GM10248 (cell line): ENCODE measurements at regions not wholly inside any gene's neighbourhood (a gene's known extent, or its start where the extent isn't known, plus 50 kb on each side); places are given as distances from the start of the nearest gene placed in this dataset.

Source experiments
- CTCF ChIA-PET: fragments of 300-600 bp; sonication (Branson Sonifier 250); formaldehyde crosslinking; extraction: SDS; loops from one replicate; lab custom pipeline; 2021; ENCODE audit warnings: antibody characterized with exemption; lab: Yijun Ruan, JAX
- POLR2A ChIA-PET: fragments of 350-650 bp; sonication (Branson Sonifier 250); formaldehyde crosslinking; extraction: SDS; loops from one replicate; lab custom pipeline; 2020; ENCODE audit warnings: antibody characterized with exemption; lab: Yijun Ruan, JAX
- DNase-seq: peaks from one replicate; pipeline ENCODE4 v3.0.0; 2012; ENCODE audit errors: extremely low spot score
- CTCF ChIP-seq: IDR thresholded peaks from 2 replicates; pipeline ENCODE4 v1.5.1; 2012; ENCODE audit warnings: mild to moderate bottlenecking, low read depth; ENCODE audit errors: extremely low read depth, missing control alignments, control extremely low read depth

DNA sequence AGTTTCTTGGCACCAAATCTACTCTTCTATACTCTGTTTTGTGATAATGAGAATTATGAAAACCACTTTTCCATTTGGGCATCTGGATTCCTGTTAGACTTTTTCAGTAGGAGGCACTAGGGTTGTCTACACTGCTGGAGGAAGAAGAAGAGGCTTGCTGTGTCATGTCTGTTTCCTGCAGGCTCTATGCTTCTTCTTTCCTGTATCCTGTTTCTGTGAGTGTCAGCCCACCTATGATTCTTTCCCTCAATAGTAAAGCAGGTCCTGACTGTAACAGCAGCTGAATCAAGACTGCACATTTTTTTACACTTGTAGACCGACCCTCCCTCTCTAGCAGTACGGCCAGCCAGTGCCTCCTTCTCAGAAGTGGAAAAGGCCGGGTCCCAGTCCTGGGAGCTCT lies 603.9 kb downstream of the HDGFL1 start:
- no peak for DNase-seq
- ChIA-PET CTCF (no interaction called here), POLR2A (no interaction called here)
- TF ChIP-seq CTCF, result no peak

DNA sequence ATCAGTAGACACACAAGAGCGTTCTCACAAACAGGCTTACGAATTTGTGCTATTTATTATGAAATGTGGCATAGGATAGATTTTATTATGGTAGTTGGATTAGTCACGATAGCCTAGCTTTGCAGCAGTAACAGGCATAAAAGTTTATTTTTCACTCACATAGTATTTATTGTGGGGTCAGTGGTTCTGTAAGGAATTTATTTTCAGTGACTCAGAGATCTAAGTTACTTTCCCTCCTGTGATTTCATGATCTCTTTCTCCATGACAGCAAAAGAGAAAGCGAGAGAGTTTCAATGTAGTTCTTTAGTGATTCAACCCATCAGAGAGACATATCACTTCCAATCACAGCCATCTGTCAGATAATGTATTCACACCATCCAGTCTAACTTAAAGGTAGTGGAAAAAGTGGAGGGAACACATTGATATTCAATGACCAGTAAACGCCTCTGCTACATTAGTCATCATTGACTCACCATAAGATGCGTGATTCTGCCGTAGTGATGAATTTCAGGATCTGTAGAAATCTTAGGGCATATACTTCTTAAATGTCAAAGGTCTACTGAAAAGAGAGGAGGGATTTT lies 605.5 kb downstream of the HDGFL1 start:
- no peak for TF ChIP-seq CTCF
- CTCF ChIA-PET, result no interaction called here
- POLR2A ChIA-PET, result no interaction called here
- no peak for DNase-seq

DNA sequence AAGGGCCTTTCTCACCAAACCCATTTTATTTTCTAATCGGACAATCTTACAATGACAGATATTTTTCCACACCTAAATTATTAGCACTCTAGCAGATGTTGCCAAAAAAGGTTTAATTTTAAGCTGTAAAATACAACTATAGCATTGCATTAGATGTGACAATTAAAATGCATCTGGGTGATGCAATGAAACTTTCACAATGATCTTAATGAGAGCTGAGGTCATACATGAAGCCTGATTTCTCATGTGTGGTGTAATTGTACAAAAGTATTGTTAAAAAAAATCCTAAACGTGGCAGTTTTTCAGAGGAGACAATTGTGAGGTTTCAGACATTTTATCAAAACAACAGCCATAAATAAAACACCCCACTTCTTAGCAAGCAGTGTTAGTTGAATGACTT lies 606.0 kb downstream of the HDGFL1 start:
- CTCF ChIA-PET, result no interaction called here
- TF ChIP-seq CTCF, result no peak
- POLR2A ChIA-PET, result no interaction called here
- DNase-seq, result no peak

DNA sequence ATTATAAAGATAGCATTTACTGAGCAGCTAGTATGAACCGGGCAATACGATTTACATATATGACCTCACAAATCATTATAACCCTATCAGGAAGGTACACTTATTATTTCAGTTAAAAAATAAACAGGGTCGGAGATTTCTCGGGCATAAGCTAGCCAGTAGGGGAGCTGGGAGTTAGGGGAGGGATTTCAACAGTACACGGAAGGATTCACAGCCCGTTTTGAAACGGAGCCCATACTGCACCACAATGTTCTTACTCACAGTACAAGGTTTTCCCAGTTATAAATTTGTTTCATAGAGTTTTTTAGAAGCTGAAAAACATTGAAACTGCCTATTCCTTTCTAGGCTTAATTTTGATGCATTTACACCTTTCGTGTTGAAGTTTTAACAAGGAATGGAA lies 607.1 kb downstream of the HDGFL1 start:
- TF ChIP-seq CTCF, result no peak
- ChIA-PET CTCF (interaction anchor here (1.2 to 1.5 kb wide), 3 partner anchors 14 to 20 kb away, joined by 3 read pairs; no protein-coding TSS in a partner anchor), POLR2A (no interaction called here)
- no peak for DNase-seq

DNA sequence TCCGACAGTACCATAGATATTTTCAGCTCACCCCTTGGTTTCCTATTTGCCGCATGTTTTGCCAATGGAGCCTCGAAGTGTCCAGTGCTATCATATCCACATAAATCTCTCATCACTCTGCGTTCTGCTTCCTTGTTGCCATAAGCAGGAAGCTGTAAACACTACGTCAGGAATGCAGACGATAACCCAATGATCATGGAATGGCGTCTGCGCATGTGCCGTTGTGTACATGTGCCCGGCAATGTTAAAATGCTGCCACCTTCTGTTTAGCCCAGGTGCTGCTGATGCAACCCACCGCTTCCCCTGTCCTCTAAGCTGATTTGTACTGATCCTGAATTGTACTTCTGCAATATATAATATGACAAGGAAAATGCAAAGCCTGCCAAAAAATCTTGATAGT lies 607.5 kb downstream of the HDGFL1 start:
- no peak for DNase-seq
- ChIA-PET CTCF (interaction anchor here (1.2 to 2.7 kb wide), 5 partner anchors 7 to 20 kb away, joined by 3 to 7 read pairs (median 3); no protein-coding TSS in a partner anchor), POLR2A (no interaction called here)
- TF ChIP-seq CTCF, result no peak

- ChIA-PET POLR2A (no interaction called here), CTCF (interaction anchor here (1.0 to 2.7 kb wide), 4 partner anchors 8 to 18 kb away, joined by 3 to 7 read pairs (median 4); no protein-coding TSS in a partner anchor)
- no peak for TF ChIP-seq CTCF
- no peak for DNase-seq
Observed at GRCh38 chr6:23177806-23178205, 608.4 kb downstream of the HDGFL1 start.
